Upper lobe of left lung (tissue), 6 donors: ENCODE measurements at regions not wholly inside any gene's neighbourhood (a gene's known extent, or its start where the extent isn't known, plus 50 kb on each side); places are given as distances from the start of the nearest gene placed in this dataset.
"Not testable (repeated sequence)": the region's sequence is repeated elsewhere in the genome, so short reads cannot be mapped to it uniquely, and the experiment has no call there.

Source experiments
- ATAC-seq, 2 donors: fragments of 200-7000 bp; cut with Tn5 transposase; one replicate each; pipeline ENCODE4 v1.9.1; 2022; ENCODE audit warnings: mild to moderate bottlenecking in 2 of 2, moderate library complexity in 2 of 2; ENCODE audit not compliant: low FRiP score in 2 of 2
- DNase-seq, 2 donors: peaks; one replicate each; pipeline ENCODE4 v3.0.0-alpha.2; 2019 to 2020
- H3K27ac ChIP-seq, 4 donors: fragments of 200-600 bp; sonication (generic); one replicate each; pipeline ENCODE4 v1.5.1; 2016 to 2019
- H3K27me3 ChIP-seq, 4 donors: fragments of 200-600 bp; sonication (generic); one replicate each; pipeline ENCODE4 v1.5.1; 2017 to 2019
- H3K36me3 ChIP-seq, 4 donors: fragments of 200-600 bp; sonication (generic); one replicate each; pipeline ENCODE4 v1.5.1; 2016 to 2019
- H3K4me1 ChIP-seq, 4 donors: fragments of 200-600 bp; sonication (generic); one replicate each; pipeline ENCODE4 v1.5.1; 2018 to 2019
- H3K4me3 ChIP-seq, 4 donors: fragments of 200-600 bp; sonication (generic); one replicate each; pipeline ENCODE4 v1.5.1; 2017 to 2019; ENCODE audit warnings: mild to moderate bottlenecking in 2 of 4, moderate library complexity in 1 of 4
- H3K9me3 ChIP-seq, 4 donors: fragments of 200-600 bp; sonication (generic); one replicate each; pipeline ENCODE4 v1.5.1; 2018 to 2019
- CTCF ChIP-seq, 6 experiments: fragments of 450-650 bp in 4 of 6; fragments of 200-600 bp in 2 of 6; sonication (generic) in 2 of 6; IDR thresholded peaks; one replicate each; pipeline ENCODE4 v1.5.1; 2016 to 2019; ENCODE audit warnings: antibody characterized with exemption in 6 of 6
- EP300 ChIP-seq, 4 donors: sonication (generic); formaldehyde crosslinking; IDR thresholded peaks; one replicate each; pipeline ENCODE4 v1.5.1; 2017; ENCODE audit warnings: antibody characterized with exemption in 4 of 4, control low read depth in 2 of 4
- POLR2A ChIP-seq, 4 donors: fragments of 450-650 bp; IDR thresholded peaks; one replicate each; pipeline ENCODE4 v1.5.1; 2016 to 2017; ENCODE audit warnings: antibody characterized with exemption in 4 of 4, mild to moderate bottlenecking in 2 of 4
- POLR2AphosphoS5 ChIP-seq, 2 donors: sonication (generic); formaldehyde crosslinking; IDR thresholded peaks; one replicate each; pipeline ENCODE4 v1.5.1; 2017; ENCODE audit warnings: antibody characterized with exemption in 2 of 2
- WGBS, 2 donors: methylation state at CpG; one replicate each; pipeline ENCODE4 v1.1.5; 2017 to 2018; 5-methylcytosine and 5-hydroxymethylcytosine counted together
- donor health status: DM: no; HTN: no; CAD: no; lungs with moderate emphysema.
- donor health status: DM: no; HTN: yes; CAD: no; lungs with severe emphysema.

- Histone ChIP-seq H3K4me3 (no peak overlapping the region), H3K27ac (no peak overlapping the region), H3K27me3 (no peaks in the 10 kb centered on the region), H3K36me3 (no peaks in the 10 kb centered on the region), H3K4me1 (no peaks in the 10 kb centered on the region), H3K9me3 (no peaks in the 10 kb centered on the region)
- WGBS, 2 donors: 35 to 38% methylated on average over 2 of the region's 2 CpGs
- ATAC-seq (no peak), DNase-seq (no peak)
- TF ChIP-seq POLR2AphosphoS5 (IDR thresholded peaks at IDR 0.05) (no peak), CTCF (IDR thresholded peaks at IDR 0.05) (no peak), EP300 (IDR thresholded peaks at IDR 0.05) (no peak), POLR2A (IDR thresholded peaks at IDR 0.05) (no peak)
These were observed 431.2 kb downstream of the SOX2 start for GRCh38 chr3:182142928-182143327.

GRCh38 chr3:182143903-182144302 lies 432.2 kb downstream of the SOX2 start:
- Histone ChIP-seq H3K36me3 (no peaks in the 10 kb centered on the region), H3K4me3 (no peak overlapping the region), H3K27ac (no peak overlapping the region), H3K4me1 (no peaks in the 10 kb centered on the region), H3K27me3 (no peaks in the 10 kb centered on the region), H3K9me3 (no peaks in the 10 kb centered on the region)
- TF ChIP-seq EP300 (IDR thresholded peaks at IDR 0.05): no peak
- no peak for TF ChIP-seq POLR2AphosphoS5 (IDR thresholded peaks at IDR 0.05)
- TF ChIP-seq CTCF (IDR thresholded peaks at IDR 0.05): no peak
- TF ChIP-seq POLR2A (IDR thresholded peaks at IDR 0.05): no peak
- DNase-seq: no peak
- 63 to 71% methylated on average over 2 of the region's 2 CpGs for WGBS, 2 donors
- no peak for ATAC-seq

- no peak overlapping the region for H3K4me3 ChIP-seq
- no peak overlapping the region for H3K27ac ChIP-seq
- H3K27me3 ChIP-seq: no peaks in the 10 kb centered on the region
- H3K4me1 ChIP-seq: no peaks in the 10 kb centered on the region
- DNase-seq (no peak), ATAC-seq (no peak)
- H3K36me3 ChIP-seq: no peaks in the 10 kb centered on the region
- TF ChIP-seq POLR2A (IDR thresholded peaks at IDR 0.05) (no peak), EP300 (IDR thresholded peaks at IDR 0.05) (no peak), POLR2AphosphoS5 (IDR thresholded peaks at IDR 0.05) (no peak), CTCF (IDR thresholded peaks at IDR 0.05) (no peak)
- 81 to 89% methylated on average over 3 of the region's 3 CpGs for WGBS, 2 donors
- no peaks in the 10 kb centered on the region for H3K9me3 ChIP-seq
These were observed 436.6 kb downstream of the SOX2 start for GRCh38 chr3:182148360-182148759.

- 70 to 78% methylated on average over 3 of the region's 3 CpGs for WGBS, 2 donors
- no peak for ATAC-seq
These were observed 437.9 kb downstream of the SOX2 start for GRCh38 chr3:182149594-182149993.

GRCh38 chr3:182156326-182156725 lies 444.6 kb downstream of the SOX2 start:
- ATAC-seq, H3K36me3 ChIP-seq, H3K4me3 ChIP-seq, H3K4me1 ChIP-seq, H3K27ac ChIP-seq, H3K9me3 ChIP-seq, H3K27me3 ChIP-seq: not testable (repeated sequence)
- DNase-seq: peak in 1 of 2 donors; percentile 61
- 31 to 44% methylated on average over 2 to 3 of the region's 3 CpGs for WGBS, 2 donors

More at GRCh38 chr3:182149594-182149993, 437.9 kb downstream of the SOX2 start:
- Histone ChIP-seq H3K9me3 (no peaks in the 10 kb centered on the region), H3K27me3 (no peaks in the 10 kb centered on the region), H3K4me3 (no peak overlapping the region), H3K36me3 (no peaks in the 10 kb centered on the region), H3K27ac (no peak overlapping the region), H3K4me1 (no peaks in the 10 kb centered on the region)
- DNase-seq: no peak
- TF ChIP-seq POLR2A (IDR thresholded peaks at IDR 0.05): no peak
- no peak for TF ChIP-seq EP300 (IDR thresholded peaks at IDR 0.05)
- TF ChIP-seq POLR2AphosphoS5 (IDR thresholded peaks at IDR 0.05): no peak

GRCh38 chr3:182165234-182165633 lies 453.5 kb downstream of the SOX2 start:
- TF ChIP-seq POLR2AphosphoS5 (IDR thresholded peaks at IDR 0.05) (peak; percentile 14 to 44), POLR2A (IDR thresholded peaks at IDR 0.05) (no peak), EP300 (IDR thresholded peaks at IDR 0.05) (peak in 1 of 4 donors; percentile 72)

More at GRCh38 chr3:182165234-182165633, 453.5 kb downstream of the SOX2 start:
- DNase-seq (peak in 1 of 2 donors; percentile 79), ATAC-seq (peak; percentile 23 to 75)
- WGBS, 2 donors: 34 to 49% methylated on average over 4 of the region's 4 CpGs
- Histone ChIP-seq H3K4me3 (no peak overlapping the region), H3K27me3 (no peaks in the 10 kb centered on the region), H3K27ac (no peak overlapping the region), H3K36me3 (no peaks in the 10 kb centered on the region), H3K4me1 (no peaks in the 10 kb centered on the region), H3K9me3 (no peaks in the 10 kb centered on the region)
